Retinal pigment epithelial cell (primary cell): ENCODE measurements at regions not wholly inside any gene's neighbourhood (a gene's known extent, or its start where the extent isn't known, plus 50 kb on each side); places are given as distances from the start of the nearest gene placed in this dataset.

ENCODE experiments used
- DNase-seq: peaks from one replicate; pipeline ENCODE4 v3.0.0-alpha.2; 2010; ENCODE audit warnings: low read depth
- H3K4me3 ChIP-seq: 2 replicates; pipeline ENCODE4 v1.5.1; 2011; ENCODE audit warnings: mild to moderate bottlenecking, low read length, control low read depth, moderate library complexity
- CTCF ChIP-seq: conservative IDR thresholded peaks from 2 replicates; pipeline ENCODE4 v1.5.1; 2011; ENCODE audit warnings: low read depth, low read length, control low read depth, inconsistent platforms

DNA sequence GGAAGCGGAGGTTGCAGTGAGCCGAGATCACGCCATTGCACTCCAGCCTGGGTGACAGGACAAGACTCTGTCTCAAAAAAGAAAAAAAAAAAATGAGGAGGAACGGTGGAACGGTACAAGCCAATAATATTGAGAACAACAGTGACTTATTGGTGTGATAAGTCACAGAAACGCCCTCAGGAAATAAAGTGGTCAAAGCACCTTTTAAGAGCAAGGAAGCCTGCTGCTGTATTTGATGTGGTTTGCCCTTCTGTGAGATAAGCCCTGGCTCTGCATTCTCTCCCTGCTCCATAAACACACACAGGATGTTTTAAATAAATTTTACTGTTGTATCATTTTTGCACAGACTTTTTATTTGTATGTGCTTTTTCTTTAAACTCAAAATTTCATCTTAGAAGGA, 269.9 kb upstream of the MSX2 start:
- no peak for DNase-seq
- no peak overlapping the region for H3K4me3 ChIP-seq
- no peak for TF ChIP-seq CTCF

DNA sequence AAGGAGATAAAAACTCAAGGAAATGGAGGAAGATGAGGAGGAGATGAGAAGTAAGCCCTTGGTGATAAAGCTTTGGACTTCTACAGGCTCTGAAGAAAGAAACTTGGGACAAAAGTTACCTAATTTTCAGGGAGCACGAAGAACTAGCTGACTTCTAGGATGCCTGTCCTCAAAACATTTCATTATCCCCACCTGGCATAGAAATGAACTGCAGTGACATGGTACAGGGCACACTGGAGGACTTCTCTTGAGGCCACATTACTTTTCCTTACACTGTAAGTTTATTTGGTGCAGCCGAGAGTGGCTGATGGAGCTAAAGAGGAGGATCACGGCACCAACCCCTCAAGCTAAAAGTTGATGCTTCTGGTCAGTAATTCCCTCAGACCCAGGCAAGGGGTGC, 269.5 kb upstream of the MSX2 start:
- no peak overlapping the region for H3K4me3 ChIP-seq
- DNase-seq: no peak
- no peak for TF ChIP-seq CTCF

- H3K4me3 ChIP-seq: no peak overlapping the region
- DNase-seq: no peak
- no peak for TF ChIP-seq CTCF
These were observed 269.1 kb upstream of the MSX2 start for GRCh38 chr5:174455301-174455700.

- no peak overlapping the region for H3K4me3 ChIP-seq
- DNase-seq: no peak
- no peak for TF ChIP-seq CTCF
These were observed 267.2 kb upstream of the MSX2 start for GRCh38 chr5:174457141-174457678.

DNA sequence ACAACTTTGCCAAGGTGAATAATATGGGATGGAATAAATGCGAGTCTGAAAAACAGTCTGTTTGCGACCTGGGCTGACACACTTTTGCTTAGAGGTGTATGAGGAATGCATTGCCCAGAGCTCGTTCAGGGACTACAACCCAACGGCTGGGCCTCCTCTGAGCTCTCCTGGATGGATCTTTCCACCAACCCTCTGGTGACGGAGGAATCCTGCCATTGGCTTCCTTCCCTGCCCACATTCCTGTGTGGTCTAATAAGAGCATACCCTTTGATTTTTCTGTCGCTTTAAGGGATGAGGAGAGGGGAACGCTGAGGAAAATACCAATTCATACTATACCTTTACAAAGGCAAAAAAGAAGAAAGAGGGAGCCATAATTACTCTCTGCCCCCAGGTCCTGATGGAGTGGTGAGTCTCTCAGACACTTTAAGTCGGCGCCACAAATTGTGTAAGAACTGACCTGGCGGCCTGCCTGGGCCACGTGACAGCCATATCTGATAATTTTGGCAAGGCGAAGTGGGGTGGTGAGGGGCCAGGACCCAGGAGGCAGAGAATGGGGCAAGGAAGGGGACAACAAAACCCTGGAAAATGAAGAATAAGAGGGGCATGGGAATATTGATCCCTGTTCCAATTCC, 265.2 kb upstream of the MSX2 start:
- DNase-seq: no peak
- H3K4me3 ChIP-seq: no peak overlapping the region
- TF ChIP-seq CTCF: no peak

GRCh38 chr5:174459832-174460448, 264.4 kb upstream of the MSX2 start:
- no peak for DNase-seq
- no peak for TF ChIP-seq CTCF
- H3K4me3 ChIP-seq: no peak overlapping the region

GRCh38 chr5:174462129-174462528, 262.3 kb upstream of the MSX2 start:
- TF ChIP-seq CTCF: no peak
- no peak for DNase-seq

More at GRCh38 chr5:174462129-174462528, 262.3 kb upstream of the MSX2 start:
- H3K4me3 ChIP-seq: no peak overlapping the region
